Karpas-422 (cell line): ENCODE measurements at regions not wholly inside any gene's neighbourhood (a gene's known extent, or its start where the extent isn't known, plus 50 kb on each side); places are given as distances from the start of the nearest gene placed in this dataset.

ENCODE experiments used
- DNase-seq: peaks from one replicate; pipeline ENCODE4 v3.0.0-alpha.2; 2015
- H2AFZ ChIP-seq: fragments of 200-600 bp; sonication (generic); 2 replicates; pipeline ENCODE4 v1.6.1; 2014; ENCODE audit warnings: antibody characterized with exemption, low read length, mixed read lengths
- H3K27ac ChIP-seq: fragments of 200-600 bp; sonication (generic); 2 replicates; pipeline ENCODE4 v1.5.1; 2014; ENCODE audit warnings: mild to moderate bottlenecking, low read length, moderate library complexity
- H3K27me3 ChIP-seq: fragments of 200-600 bp; sonication (generic); 2 replicates; pipeline ENCODE4 v1.6.1; 2014; ENCODE audit warnings: low read length, mixed read lengths
- H3K36me3 ChIP-seq: fragments of 200-600 bp; sonication (generic); 2 replicates; pipeline ENCODE4 v1.6.1; 2014; ENCODE audit warnings: low read length, mixed read lengths; ENCODE audit not compliant: insufficient read depth
- H3K4me1 ChIP-seq: fragments of 200-600 bp; sonication (generic); 2 replicates; pipeline ENCODE4 v1.6.1; 2014; ENCODE audit warnings: mild to moderate bottlenecking, low read length, mixed read lengths
- H3K4me2 ChIP-seq: fragments of 200-600 bp; sonication (generic); 2 replicates; pipeline ENCODE4 v1.6.1; 2014; ENCODE audit warnings: low read length, low read depth, mild to moderate bottlenecking; ENCODE audit not compliant: poor library complexity, severe bottlenecking
- H3K4me3 ChIP-seq: fragments of 200-600 bp; sonication (generic); 2 replicates; pipeline ENCODE4 v1.5.1; 2014; ENCODE audit warnings: mild to moderate bottlenecking, antibody characterized with exemption, low read length, mixed read lengths
- H3K79me2 ChIP-seq: fragments of 200-600 bp; sonication (generic); 2 replicates; pipeline ENCODE4 v1.6.1; 2014; ENCODE audit warnings: mild to moderate bottlenecking, low read length, mixed read lengths
- H3K9ac ChIP-seq: fragments of 200-600 bp; sonication (generic); 2 replicates; pipeline ENCODE4 v1.6.0; 2014; ENCODE audit warnings: low read length
- H3K9me2 ChIP-seq: fragments of 200-600 bp; sonication (generic), shearing (Covaris generic); replicated peaks from 2 replicates; pipeline ENCODE4 v1.6.0; 2014; ENCODE audit warnings: mild to moderate bottlenecking, low read length, moderate library complexity; ENCODE audit not compliant: insufficient read depth
- H3K9me3 ChIP-seq: fragments of 300-700, 200-600 bp; sonication (generic); 2 replicates; pipeline ENCODE4 v1.6.1; 2014; ENCODE audit warnings: low read length, mixed read lengths
- H4K20me1 ChIP-seq: fragments of 200-600 bp; sonication (generic); 2 replicates; pipeline ENCODE4 v1.6.1; 2014; ENCODE audit warnings: mild to moderate bottlenecking, antibody characterized with exemption, low read length, low read depth; ENCODE audit not compliant: insufficient read depth

DNA sequence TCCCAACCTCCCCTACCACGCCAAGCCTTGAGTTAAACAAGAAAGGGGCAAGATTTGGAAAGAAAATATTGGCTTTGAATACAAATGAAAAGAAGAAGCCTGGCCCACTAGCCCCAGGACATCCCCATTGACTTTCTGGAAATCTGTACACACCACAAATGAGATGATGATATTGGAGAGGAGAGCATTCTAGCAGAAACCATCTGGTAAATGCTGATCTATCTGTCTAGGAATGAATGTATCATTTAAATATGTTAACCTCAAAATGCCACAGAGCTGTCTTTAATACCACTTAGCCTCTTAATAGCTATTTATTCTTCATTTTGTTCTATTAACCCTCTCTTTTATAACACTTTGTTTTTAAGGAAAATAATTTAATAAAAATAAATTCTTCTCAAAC is 270.2 kb upstream of the PDE4D start:
- H2AFZ ChIP-seq, result no peak overlapping the region
- no peaks in the 10 kb centered on the region for H3K9me3 ChIP-seq
- no peaks in the 10 kb centered on the region for H3K4me1 ChIP-seq
- H3K9me2 ChIP-seq, result no peaks in the 10 kb centered on the region
- H3K4me2 ChIP-seq, result no peak overlapping the region
- no peak overlapping the region for H3K4me3 ChIP-seq
- no peaks in the 10 kb centered on the region for H3K36me3 ChIP-seq
- no peak overlapping the region for H3K9ac ChIP-seq
- H3K79me2 ChIP-seq, result no peaks in the 10 kb centered on the region
- H4K20me1 ChIP-seq, result peaks cover 3% of the 10 kb centered on the region; the same call in 1 of the 2 replicates
- no peak overlapping the region for H3K27ac ChIP-seq
- H3K27me3 ChIP-seq, result no peaks in the 10 kb centered on the region
- DNase-seq, result no peak

DNA sequence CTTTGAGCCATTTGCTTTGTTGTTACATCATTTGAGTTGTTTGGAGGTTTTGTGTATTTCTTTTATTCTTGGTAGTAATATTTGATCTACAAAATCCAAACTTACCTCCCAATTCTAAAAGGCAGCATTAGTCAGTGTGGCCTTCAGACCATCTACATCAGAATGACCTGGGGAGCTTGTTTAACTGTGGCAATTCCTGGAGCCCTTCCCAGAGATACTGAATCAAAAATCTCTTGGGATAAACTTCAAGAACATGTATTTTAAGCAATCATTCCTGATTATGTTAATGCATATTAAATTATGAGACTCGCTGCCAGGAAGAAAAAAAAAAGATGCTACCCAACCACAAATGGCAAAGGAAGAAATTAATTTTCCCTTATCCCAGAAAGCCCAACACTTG is 268.9 kb upstream of the PDE4D start:
- Histone ChIP-seq H3K9me2 (no peaks in the 10 kb centered on the region), H2AFZ (no peak overlapping the region), H3K27ac (no peak overlapping the region), H3K27me3 (no peaks in the 10 kb centered on the region), H3K4me2 (no peak overlapping the region), H3K9me3 (no peaks in the 10 kb centered on the region), H3K4me3 (no peak overlapping the region), H3K4me1 (no peaks in the 10 kb centered on the region), H4K20me1 (peaks cover 3% of the 10 kb centered on the region; the same call in 1 of the 2 replicates), H3K36me3 (no peaks in the 10 kb centered on the region), H3K9ac (no peak overlapping the region), H3K79me2 (no peaks in the 10 kb centered on the region)
- no peak for DNase-seq

DNA sequence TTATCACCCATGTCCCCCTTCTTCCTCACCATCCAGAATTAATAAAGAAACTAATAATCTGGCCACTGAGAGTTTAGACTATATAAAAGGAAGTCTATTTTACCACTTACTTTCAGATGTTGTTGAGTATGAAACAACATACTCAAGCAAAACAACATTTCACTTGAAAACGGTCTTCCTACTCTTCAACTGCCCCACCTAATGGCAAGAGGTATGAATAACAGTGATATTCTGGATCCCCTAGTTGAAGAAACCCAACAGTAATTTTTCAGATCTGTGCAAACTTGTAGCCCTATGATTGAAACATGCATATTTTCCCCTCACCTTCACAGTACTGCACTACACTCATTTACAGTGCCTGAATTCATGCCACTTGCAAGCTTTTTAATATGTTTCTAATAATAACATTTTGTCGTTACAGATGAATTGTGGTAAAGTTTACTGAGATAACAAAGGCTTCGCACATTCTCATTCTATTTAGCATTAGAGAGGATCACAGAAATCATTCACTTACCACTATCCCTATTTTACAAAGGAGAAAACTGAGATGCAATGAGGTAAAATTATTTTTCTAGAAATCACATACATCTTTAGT is 267.9 kb upstream of the PDE4D start:
- no peaks in the 10 kb centered on the region for H3K9me2 ChIP-seq
- no peaks in the 10 kb centered on the region for H3K9me3 ChIP-seq
- no peak overlapping the region for H3K9ac ChIP-seq
- H3K36me3 ChIP-seq, result no peaks in the 10 kb centered on the region
- H3K27ac ChIP-seq, result no peak overlapping the region
- H3K79me2 ChIP-seq, result no peaks in the 10 kb centered on the region
- no peaks in the 10 kb centered on the region; the same call in 1 of the 2 replicates for H4K20me1 ChIP-seq
- no peak overlapping the region for H3K4me2 ChIP-seq
- no peak overlapping the region for H3K4me3 ChIP-seq
- H2AFZ ChIP-seq, result no peak overlapping the region
- H3K27me3 ChIP-seq, result no peaks in the 10 kb centered on the region
- no peaks in the 10 kb centered on the region for H3K4me1 ChIP-seq
- peak; percentile 57 for DNase-seq

- Histone ChIP-seq H4K20me1 (peaks cover 4% of the 10 kb centered on the region; the same call in 1 of the 2 replicates), H3K79me2 (no peaks in the 10 kb centered on the region), H3K9me3 (peaks cover 7% of the 10 kb centered on the region; the same call in 1 of the 2 replicates), H3K4me1 (peaks cover 3% of the 10 kb centered on the region; the same call in 1 of the 2 replicates), H3K27ac (no peak overlapping the region), H3K4me3 (no peak overlapping the region), H3K36me3 (no peaks in the 10 kb centered on the region), H3K27me3 (no peaks in the 10 kb centered on the region), H3K4me2 (no peak overlapping the region), H3K9me2 (no peaks in the 10 kb centered on the region), H2AFZ (no peak overlapping the region), H3K9ac (no peak overlapping the region)
- no peak for DNase-seq
Observed at GRCh38 chr5:60149081-60149480, 255.6 kb upstream of the PDE4D start.

DNA sequence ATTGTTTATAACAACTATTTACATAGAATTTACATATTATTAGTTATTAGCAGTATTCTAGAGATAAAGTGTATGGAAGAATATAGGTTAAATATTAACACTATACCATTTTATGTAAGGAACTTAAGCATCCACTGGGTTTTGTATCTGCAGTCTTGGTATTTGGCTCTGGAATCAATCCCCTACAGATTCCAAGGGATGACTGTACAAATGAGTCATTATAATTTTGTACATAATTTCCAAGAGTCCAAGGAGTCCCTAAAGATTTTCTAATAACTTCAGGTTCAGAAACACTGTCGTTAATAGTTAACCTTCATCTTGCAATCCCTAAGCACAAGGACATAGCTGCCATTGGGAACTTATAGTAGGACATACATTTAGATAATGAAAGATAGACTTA is 254.8 kb upstream of the PDE4D start:
- H3K9me2 ChIP-seq, result no peaks in the 10 kb centered on the region
- H3K4me2 ChIP-seq, result no peak overlapping the region
- H3K27me3 ChIP-seq, result no peaks in the 10 kb centered on the region
- H3K4me3 ChIP-seq, result no peak overlapping the region
- DNase-seq, result no peak
- H4K20me1 ChIP-seq, result peaks cover 4% of the 10 kb centered on the region; the same call in 1 of the 2 replicates
- no peaks in the 10 kb centered on the region for H3K36me3 ChIP-seq
- peaks cover 7% of the 10 kb centered on the region; the same call in 1 of the 2 replicates for H3K9me3 ChIP-seq
- no peak overlapping the region for H2AFZ ChIP-seq
- H3K79me2 ChIP-seq, result no peaks in the 10 kb centered on the region
- no peak overlapping the region for H3K9ac ChIP-seq
- peaks cover 3% of the 10 kb centered on the region; the same call in 1 of the 2 replicates for H3K4me1 ChIP-seq
- no peak overlapping the region for H3K27ac ChIP-seq

DNA sequence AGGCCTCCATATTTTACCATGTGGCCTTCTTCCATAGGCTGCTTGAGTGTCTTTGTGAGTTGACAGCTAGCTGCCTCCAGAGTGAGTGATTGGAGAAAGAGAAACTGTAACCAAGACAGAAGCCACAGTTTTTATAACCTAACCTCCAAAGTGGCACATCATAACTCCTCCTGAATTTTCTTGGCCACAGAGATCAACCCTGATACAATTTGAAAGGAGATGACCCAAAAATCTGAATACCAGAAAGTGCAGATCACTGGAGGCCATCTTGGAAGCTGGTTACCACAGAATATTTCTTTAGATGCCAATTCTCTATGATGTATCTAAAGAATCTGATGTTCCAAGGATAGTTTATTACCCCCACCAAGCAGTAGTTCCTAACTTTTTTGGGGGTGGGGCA is 254.3 kb upstream of the PDE4D start:
- no peak for DNase-seq
- H3K4me1 ChIP-seq, result no peaks in the 10 kb centered on the region
- H4K20me1 ChIP-seq, result peaks cover 4% of the 10 kb centered on the region; the same call in 1 of the 2 replicates
- H2AFZ ChIP-seq, result no peak overlapping the region
- H3K27ac ChIP-seq, result no peak overlapping the region
- H3K27me3 ChIP-seq, result no peaks in the 10 kb centered on the region
- H3K4me3 ChIP-seq, result no peak overlapping the region
- no peak overlapping the region for H3K4me2 ChIP-seq
- no peak overlapping the region for H3K9ac ChIP-seq
- H3K9me2 ChIP-seq, result no peaks in the 10 kb centered on the region
- no peaks in the 10 kb centered on the region for H3K36me3 ChIP-seq
- no peaks in the 10 kb centered on the region for H3K79me2 ChIP-seq
- H3K9me3 ChIP-seq, result peaks cover 4% of the 10 kb centered on the region; the same call in 1 of the 2 replicates

DNA sequence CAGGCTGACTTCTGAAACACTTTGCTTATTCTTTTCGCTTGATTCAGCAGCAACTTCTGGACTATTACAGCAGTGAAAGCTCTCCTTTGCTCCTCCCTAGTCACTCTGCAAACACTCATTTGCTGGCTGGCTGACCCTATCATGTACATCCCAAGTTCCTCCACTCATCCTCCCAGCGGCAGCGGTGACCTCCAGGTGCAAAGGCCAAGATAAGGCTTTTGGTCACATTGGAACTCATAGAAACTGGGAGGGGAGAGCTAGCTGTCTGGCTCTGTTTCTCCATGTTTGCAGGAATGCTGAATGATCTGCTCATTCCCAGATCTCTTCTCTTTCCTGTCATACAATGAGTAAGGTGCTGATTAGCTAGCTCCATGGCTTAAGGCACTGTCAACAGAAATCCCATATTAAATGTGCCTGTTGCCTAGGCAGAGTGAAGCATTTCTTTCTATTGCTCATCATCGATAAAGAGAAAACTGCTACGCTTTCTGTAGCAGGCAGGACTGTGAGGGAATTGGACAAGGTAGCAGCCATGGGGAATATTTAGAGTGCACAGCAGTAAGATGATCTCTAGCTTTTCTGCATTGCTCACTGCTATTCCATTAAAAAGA is 250.5 kb upstream of the PDE4D start:
- no peaks in the 10 kb centered on the region for H3K36me3 ChIP-seq
- no peaks in the 10 kb centered on the region for H3K9me3 ChIP-seq
- no peaks in the 10 kb centered on the region for H3K9me2 ChIP-seq
- no peak overlapping the region for H3K27ac ChIP-seq
- H3K4me3 ChIP-seq, result no peak overlapping the region
- no peak for DNase-seq
- H3K79me2 ChIP-seq, result no peaks in the 10 kb centered on the region
- peaks cover 14% of the 10 kb centered on the region; the same call in 1 of the 2 replicates for H4K20me1 ChIP-seq
- H3K4me1 ChIP-seq, result no peaks in the 10 kb centered on the region
- no peaks in the 10 kb centered on the region for H3K27me3 ChIP-seq
- H2AFZ ChIP-seq, result no peak overlapping the region
- no peak overlapping the region for H3K4me2 ChIP-seq
- H3K9ac ChIP-seq, result no peak overlapping the region

- no peak overlapping the region for H3K27ac ChIP-seq
- no peaks in the 10 kb centered on the region for H3K4me1 ChIP-seq
Observed at GRCh38 chr5:60141119-60141518, 247.6 kb upstream of the PDE4D start.

More at GRCh38 chr5:60141119-60141518, 247.6 kb upstream of the PDE4D start:
- no peaks in the 10 kb centered on the region for H3K9me3 ChIP-seq
- H4K20me1 ChIP-seq, result peaks cover 10% of the 10 kb centered on the region; the same call in 1 of the 2 replicates
- no peaks in the 10 kb centered on the region for H3K27me3 ChIP-seq
- no peak overlapping the region for H3K9ac ChIP-seq
- H2AFZ ChIP-seq, result no peak overlapping the region
- H3K79me2 ChIP-seq, result no peaks in the 10 kb centered on the region
- no peak overlapping the region for H3K4me2 ChIP-seq
- H3K9me2 ChIP-seq, result no peaks in the 10 kb centered on the region
- H3K36me3 ChIP-seq, result no peaks in the 10 kb centered on the region
- DNase-seq, result no peak
- no peak overlapping the region for H3K4me3 ChIP-seq
